K562 (cell line): ENCODE measurements at regions not wholly inside any gene's neighbourhood (a gene's known extent, or its start where the extent isn't known, plus 50 kb on each side); places are given as distances from the start of the nearest gene placed in this dataset.

Experiments used
- ATAC-seq: fragments of 200-7000 bp; cut with Tn5 transposase; 3 replicates; pipeline ENCODE4 v1.9.1; 2020; ENCODE audit warnings: moderate library complexity
- BruUV-seq: library from RNA; stranded (reverse); fragments of 400-500 nt; replicated peaks from 2 replicates; lab custom pipeline; 2021; lab: Mats Ljungman, UMichigan
- CTCF ChIA-PET: fragments of 300-600 bp; formaldehyde crosslinking; extraction: SDS; loops from one replicate; lab custom pipeline; 2021; ENCODE audit warnings: low intra/inter-chr PET ratio; lab: Yijun Ruan, JAX
- POLR2A ChIA-PET: fragments of 300-600, 350-650 bp; sonication (Branson Sonifier 250); formaldehyde crosslinking; extraction: SDS; loops from one replicate; lab custom pipeline; 2021; ENCODE audit warnings: antibody characterized with exemption, inconsistent platforms; lab: Yijun Ruan, JAX
- DNase-seq, 4 experiments: peaks; one replicate each; pipeline versions ENCODE4 v3.0.0 to v3.0.0-alpha.2; 2011 to 2018; ENCODE audit warnings: low spot score in 3 of 4, mixed read lengths in 3 of 4; ENCODE audit errors: extremely low read depth in 1 of 4
- FAIRE-seq: peaks from 2 replicates; lab custom pipeline; 2011; peaks lifted over from hg19 to GRCh38; lab: Jason Lieb, UNC
- H2AFZ ChIP-seq: 2 replicates; pipeline ENCODE4 v1.6.0; 2011; ENCODE audit warnings: low read depth, low read length, control low read depth, inconsistent platforms
- H3K27ac ChIP-seq: fragments of 200-600 bp; 3 replicates; pipeline ENCODE4 v1.8.0; 2011; ENCODE audit warnings: low read depth, mild to moderate bottlenecking, control low read depth, inconsistent platforms, low read length, moderate library complexity, mixed read lengths; ENCODE audit errors: extremely low read depth
- H3K27me3 ChIP-seq, 2 experiments: fragments of 300-600 bp in 1 of 2; 2 replicates in 1 of 2; 3 replicates in 1 of 2; pipeline versions ENCODE4 v1.6.0 to v1.8.0; 2011; ENCODE audit warnings: inconsistent platforms in 2 of 2, low read length in 2 of 2, mild to moderate bottlenecking in 1 of 2, mixed read lengths in 1 of 2, moderate library complexity in 1 of 2; ENCODE audit not compliant: control insufficient read depth in 2 of 2, insufficient read depth in 2 of 2
- H3K36me3 ChIP-seq: fragments of 300-600 bp; 3 replicates; pipeline ENCODE4 v1.8.0; 2011; ENCODE audit warnings: mild to moderate bottlenecking, low read length, inconsistent platforms; ENCODE audit not compliant: control insufficient read depth, insufficient read depth
- H3K4me1 ChIP-seq, 2 experiments: fragments of 200-600 bp in 1 of 2; replicated peaks in 1 of 2; 2 replicates in 1 of 2; 3 replicates in 1 of 2; pipeline versions ENCODE4 v1.5.1 to v1.8.0; 2011; ENCODE audit warnings: inconsistent platforms in 2 of 2, low read length in 2 of 2, mild to moderate bottlenecking in 1 of 2, mixed read lengths in 1 of 2, moderate library complexity in 1 of 2; ENCODE audit not compliant: control insufficient read depth in 2 of 2, insufficient read depth in 2 of 2
- H3K4me2 ChIP-seq: 2 replicates; pipeline ENCODE4 v1.6.1; 2011; ENCODE audit warnings: low read length, control low read depth, inconsistent platforms, mixed read lengths; ENCODE audit not compliant: insufficient read depth
- H3K4me3 ChIP-seq: fragments of 200-600 bp; sonication (generic), shearing (Covaris generic); 2 replicates; pipeline ENCODE4 v1.5.1; 2016; ENCODE audit warnings: control low read depth, inconsistent platforms
- H3K79me2 ChIP-seq: fragments of 200-600 bp; 3 replicates; pipeline ENCODE4 v1.8.0; 2011; ENCODE audit warnings: low read length, inconsistent platforms; ENCODE audit not compliant: control insufficient read depth, insufficient read depth
- H3K9ac ChIP-seq, 2 experiments: 2 replicates each; pipeline versions ENCODE4 v1.6.0 to v1.6.1; 2011; ENCODE audit warnings: low read depth in 2 of 2, low read length in 2 of 2, control low read depth in 1 of 2, inconsistent platforms in 1 of 2, mild to moderate bottlenecking in 1 of 2, mixed read lengths in 1 of 2; ENCODE audit not compliant: insufficient read depth in 1 of 2
- H3K9me1 ChIP-seq: one replicate; pipeline ENCODE4 v1.6.0; 2011; ENCODE audit warnings: inconsistent platforms, mild to moderate bottlenecking, low read length, moderate library complexity; ENCODE audit not compliant: control insufficient read depth, insufficient read depth
- H3K9me3 ChIP-seq: replicated peaks from 2 replicates; pipeline ENCODE4 v1.5.1; 2011; ENCODE audit warnings: low read depth, low read length, inconsistent platforms; ENCODE audit not compliant: control insufficient read depth, insufficient read depth
- H4K20me1 ChIP-seq: replicated peaks from 2 replicates; pipeline ENCODE4 v1.6.1; 2011; ENCODE audit warnings: low read length, inconsistent platforms, mixed read lengths; ENCODE audit not compliant: control insufficient read depth, insufficient read depth
- BRF1 ChIP-seq: IDR thresholded peaks from 3 replicates; pipeline ENCODE4 v1.6.1; 2011; ENCODE audit warnings: borderline replicate concordance, mild to moderate bottlenecking; ENCODE audit not compliant: insufficient read length; ENCODE audit errors: extremely low read depth
- MECOM ChIP-seq: fragments of 250-450 bp; sonication (Bioruptor Pico); IDR thresholded peaks from 2 replicates; pipeline ENCODE4 v1.8.0; 2022; ENCODE audit warnings: inconsistent platforms
- RBM14 ChIP-seq: fragments of 200-400 bp; formaldehyde crosslinking; IDR thresholded peaks from 2 replicates; pipeline ENCODE4 v1.6.1; 2018; ENCODE audit warnings: low read depth, mild to moderate bottlenecking, low read length, moderate library complexity, borderline replicate concordance; ENCODE audit not compliant: insufficient read depth
- SMARCC2 ChIP-seq: fragments of 450-650 bp; IDR thresholded peaks from 2 replicates; pipeline ENCODE4 v1.6.1; 2017; ENCODE audit warnings: antibody characterized with exemption, moderate library complexity, mild to moderate bottlenecking, low read depth
- SRF ChIP-seq, 2 experiments: fragments of 250-450, 450-650 bp in 1 of 2; sonication (Bioruptor Pico) in 1 of 2; sonication (generic) in 1 of 2; formaldehyde crosslinking; IDR thresholded peaks; 2 replicates each; pipeline versions ENCODE4 v1.5.0 to v1.5.1; 2020 to 2022; ENCODE audit warnings: mild to moderate bottlenecking in 1 of 2, missing genetic modification reagents in 1 of 2
- ZNF274 ChIP-seq: IDR thresholded peaks from 2 replicates; pipeline ENCODE4 v1.6.1; 2011; ENCODE audit warnings: low read depth, mild to moderate bottlenecking, low read length, moderate library complexity, borderline replicate concordance
- ZNF699 ChIP-seq: fragments of 250-450 bp; sonication (Bioruptor Pico); IDR thresholded peaks from 2 replicates; pipeline ENCODE4 v1.8.0; 2021; ENCODE audit warnings: mild to moderate bottlenecking, moderate library complexity; ENCODE audit not compliant: insufficient replicate concordance
- WGBS: fragments of 100-300 bp; shearing (Covaris generic); methylation state at CpG from one replicate; pipeline ENCODE4 v1.1.6; 2016; ENCODE audit warnings: low coverage, mixed read lengths; ENCODE audit not compliant: insufficient coverage; ENCODE audit errors: missing lambda C conversion rate; 5-methylcytosine and 5-hydroxymethylcytosine counted together
- in situ Hi-C: fragments of 300-500 bp; cut with MboI; formaldehyde crosslinking; loops from 4 replicates; pipeline ENCODE4 v1.15.0; 2018; ENCODE audit warnings: inconsistent platforms, mixed read lengths
- intact Hi-C: fragments of 100-400 bp; cut with micrococcal nuclease; formaldehyde crosslinking; loops from 2 replicates; pipeline ENCODE4 v1.14.2; 2022
- TF ChIP-seq, protein P1 (sequence below): fragments of 250-450 bp; sonication (Bioruptor Pico); IDR thresholded peaks from 2 replicates; pipeline ENCODE4 v1.5.0; 2021
- TF ChIP-seq, protein P2 (sequence below), 3 experiments: fragments of 200-800 bp in 1 of 3; sonication (Bioruptor generic) in 1 of 3; sonication (generic) in 1 of 3; formaldehyde crosslinking in 1 of 3; IDR thresholded peaks; 2 replicates each; pipeline versions ENCODE4 v1.6.1 to v1.8.0; 2016 to 2022; ENCODE audit warnings: mild to moderate bottlenecking in 2 of 3, missing compliant biosample characterization in 2 of 3, missing genetic modification characterization in 2 of 3, missing genetic modification reagents in 1 of 3

DNA sequence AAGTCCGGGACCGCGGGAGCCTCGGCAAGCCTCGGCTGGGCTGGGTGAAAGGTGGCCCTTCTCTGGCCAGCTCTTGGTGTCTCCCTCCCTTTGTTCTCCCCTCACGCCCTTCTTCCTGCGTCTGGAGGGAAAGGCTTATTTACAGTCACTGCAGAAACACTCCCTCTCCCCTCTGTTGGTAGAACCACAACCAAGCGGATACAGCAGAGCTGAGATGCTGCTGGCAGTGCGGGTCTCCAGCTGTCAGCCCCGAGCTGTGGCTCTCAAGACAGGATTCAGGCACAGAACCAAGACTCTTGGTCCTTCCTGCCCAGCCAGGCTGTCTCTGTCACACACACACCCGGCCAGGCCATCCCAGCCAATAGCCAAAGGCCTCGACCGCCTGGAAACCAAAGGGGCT lies 133.3 kb downstream of the ENGASE start:
- H4K20me1 ChIP-seq, result peaks cover 3% of the 10 kb centered on the region; the same call in 1 of the 2 replicates
- WGBS, result 0% methylated on average over 9 of the region's 13 CpGs
- H3K9me3 ChIP-seq, result no peaks in the 10 kb centered on the region
- H2AFZ ChIP-seq, result no peak overlapping the region
- H3K36me3 ChIP-seq, result no peaks in the 10 kb centered on the region
- H3K9ac ChIP-seq, result no peak overlapping the region; a peak in 1 of 4 replicates
- no peaks in the 10 kb centered on the region for H3K9me1 ChIP-seq
- TF ChIP-seq BRF1 (no peak), RBM14 (no peak), SRF (CRISPR knock-in tag; IDR thresholded peaks at IDR 0.05) (no peak), ZNF699 (no peak), MECOM (CRISPR knock-in tag) (no peak), SMARCC2 (no peak), ZNF274 (no peak)
- TF ChIP-seq, protein P1, sequence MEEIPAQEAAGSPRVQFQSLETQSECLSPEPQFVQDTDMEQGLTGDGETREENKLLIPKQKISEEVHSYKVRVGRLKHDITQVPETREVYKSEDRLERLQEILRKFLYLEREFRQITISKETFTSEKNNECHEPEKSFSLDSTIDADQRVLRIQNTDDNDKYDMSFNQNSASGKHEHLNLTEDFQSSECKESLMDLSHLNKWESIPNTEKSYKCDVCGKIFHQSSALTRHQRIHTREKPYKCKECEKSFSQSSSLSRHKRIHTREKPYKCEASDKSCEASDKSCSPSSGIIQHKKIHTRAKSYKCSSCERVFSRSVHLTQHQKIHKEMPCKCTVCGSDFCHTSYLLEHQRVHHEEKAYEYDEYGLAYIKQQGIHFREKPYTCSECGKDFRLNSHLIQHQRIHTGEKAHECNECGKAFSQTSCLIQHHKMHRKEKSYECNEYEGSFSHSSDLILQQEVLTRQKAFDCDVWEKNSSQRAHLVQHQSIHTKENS (CRISPR knock-in tag), result no peak
- TF ChIP-seq, protein P2, sequence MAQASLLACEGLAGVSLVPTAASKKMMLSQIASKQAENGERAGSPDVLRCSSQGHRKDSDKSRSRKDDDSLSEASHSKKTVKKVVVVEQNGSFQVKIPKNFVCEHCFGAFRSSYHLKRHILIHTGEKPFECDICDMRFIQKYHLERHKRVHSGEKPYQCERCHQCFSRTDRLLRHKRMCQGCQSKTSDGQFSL (CRISPR knock-in tag; IDR thresholded peaks at IDR 0.05), result no peak
- TF ChIP-seq, protein P2 (tag; IDR thresholded peaks at IDR 0.05), result no peak
- ChIA-PET POLR2A (interaction anchor here (0.7 to 1.0 kb wide), 2 partner anchors 9 to 13 kb away, joined by 3 to 5 read pairs; no protein-coding TSS in a partner anchor), CTCF (no interaction called here)
- no peaks in the 10 kb centered on the region; a peak in 1 of 5 replicates for H3K4me1 ChIP-seq
- H3K79me2 ChIP-seq, result no peaks in the 10 kb centered on the region
- H3K27me3 ChIP-seq, result peaks cover 13 to 43% of the 10 kb centered on the region in 2 experiments; a peak in 3 of 5 replicates
- H3K27ac ChIP-seq, result no peak overlapping the region
- ATAC-seq, result no peak
- in situ Hi-C loops (no loop called here), intact Hi-C loops (no loop called here)
- DNase-seq, result no peak
- FAIRE-seq, result no peak
- no TSS peak for BruUV-seq
- no peak overlapping the region for H3K4me3 ChIP-seq
- H3K4me2 ChIP-seq, result no peak overlapping the region
